ENCODE measurements at regions not wholly inside any gene's neighbourhood (a gene's known extent, or its start where the extent isn't known, plus 50 kb on each side); places are given as distances from the start of the nearest gene placed in this dataset.

DNA sequence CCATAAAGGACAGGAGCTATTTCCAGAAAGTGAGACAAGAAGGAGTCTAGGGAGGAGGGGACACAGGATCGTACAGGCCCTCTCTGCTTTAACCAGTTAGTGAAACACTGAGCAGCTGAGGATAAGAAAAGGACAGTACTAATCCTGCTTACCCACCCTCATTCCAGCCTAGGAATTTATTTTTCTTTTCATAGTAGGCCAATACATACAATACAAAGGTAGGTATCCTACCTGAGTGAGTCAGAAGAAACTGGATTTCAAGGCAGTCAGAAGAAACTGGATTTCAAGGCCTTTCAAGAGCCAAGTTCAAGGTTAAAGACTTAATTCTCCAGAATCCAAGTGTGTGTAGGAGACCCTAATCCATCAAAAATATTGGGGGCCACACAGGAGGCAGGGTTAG is 65.3 kb downstream of the EOMES start:
- Mint-ChIP-seq H3K36me3 (ENCODE audit: low read depth) (no peaks in the 10 kb centered on the region), H3K4me3 (ENCODE audit: unreplicated experiment) (no peak overlapping the region), H3K27me3 (ENCODE audit: low read depth) (no peaks in the 10 kb centered on the region), H3K9me3 (ENCODE audit: low read depth) (no peaks in the 10 kb centered on the region), H3K27ac (ENCODE audit: unreplicated experiment) (no peak overlapping the region), H3K4me1 (ENCODE audit: low read depth) (peaks cover 15% of the 10 kb centered on the region)
- TF ChIP-seq, protein P1, sequence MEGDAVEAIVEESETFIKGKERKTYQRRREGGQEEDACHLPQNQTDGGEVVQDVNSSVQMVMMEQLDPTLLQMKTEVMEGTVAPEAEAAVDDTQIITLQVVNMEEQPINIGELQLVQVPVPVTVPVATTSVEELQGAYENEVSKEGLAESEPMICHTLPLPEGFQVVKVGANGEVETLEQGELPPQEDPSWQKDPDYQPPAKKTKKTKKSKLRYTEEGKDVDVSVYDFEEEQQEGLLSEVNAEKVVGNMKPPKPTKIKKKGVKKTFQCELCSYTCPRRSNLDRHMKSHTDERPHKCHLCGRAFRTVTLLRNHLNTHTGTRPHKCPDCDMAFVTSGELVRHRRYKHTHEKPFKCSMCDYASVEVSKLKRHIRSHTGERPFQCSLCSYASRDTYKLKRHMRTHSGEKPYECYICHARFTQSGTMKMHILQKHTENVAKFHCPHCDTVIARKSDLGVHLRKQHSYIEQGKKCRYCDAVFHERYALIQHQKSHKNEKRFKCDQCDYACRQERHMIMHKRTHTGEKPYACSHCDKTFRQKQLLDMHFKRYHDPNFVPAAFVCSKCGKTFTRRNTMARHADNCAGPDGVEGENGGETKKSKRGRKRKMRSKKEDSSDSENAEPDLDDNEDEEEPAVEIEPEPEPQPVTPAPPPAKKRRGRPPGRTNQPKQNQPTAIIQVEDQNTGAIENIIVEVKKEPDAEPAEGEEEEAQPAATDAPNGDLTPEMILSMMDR (IDR thresholded peaks at IDR 0.05) = no peak
- DNase-seq (ENCODE audit: low spot score) = no peak

DNA sequence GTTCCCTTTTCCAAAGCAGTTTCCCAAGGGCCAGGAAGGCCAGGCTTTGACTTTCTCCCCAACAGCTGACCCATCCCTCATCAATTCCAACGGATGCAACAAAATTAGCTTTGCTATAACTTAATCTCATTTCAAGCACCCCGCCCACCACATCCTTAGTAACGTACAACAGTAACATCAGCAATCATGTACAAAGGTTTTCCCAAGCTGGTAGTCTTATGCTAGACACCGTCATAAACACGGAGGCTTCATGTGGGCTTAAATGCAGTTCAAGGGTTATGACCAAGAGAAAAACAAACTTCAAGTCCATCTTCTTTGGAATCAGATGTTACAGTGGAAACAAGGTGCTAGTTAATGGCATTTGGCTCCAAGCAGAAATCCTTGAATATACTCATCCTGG is 66.6 kb downstream of the EOMES start:
- no peaks in the 10 kb centered on the region for H3K36me3 Mint-ChIP-seq (ENCODE audit: low read depth)
- H3K4me1 Mint-ChIP-seq (ENCODE audit: low read depth) = peaks cover 15% of the 10 kb centered on the region
- no peak overlapping the region for H3K4me3 Mint-ChIP-seq (ENCODE audit: unreplicated experiment)
- H3K27ac Mint-ChIP-seq (ENCODE audit: unreplicated experiment) = no peak overlapping the region
- no peaks in the 10 kb centered on the region for H3K9me3 Mint-ChIP-seq (ENCODE audit: low read depth)
- DNase-seq (ENCODE audit: low spot score) = no peak
- no peaks in the 10 kb centered on the region for H3K27me3 Mint-ChIP-seq (ENCODE audit: low read depth)
- TF ChIP-seq, protein P1 (IDR thresholded peaks at IDR 0.05) = no peak

DNA sequence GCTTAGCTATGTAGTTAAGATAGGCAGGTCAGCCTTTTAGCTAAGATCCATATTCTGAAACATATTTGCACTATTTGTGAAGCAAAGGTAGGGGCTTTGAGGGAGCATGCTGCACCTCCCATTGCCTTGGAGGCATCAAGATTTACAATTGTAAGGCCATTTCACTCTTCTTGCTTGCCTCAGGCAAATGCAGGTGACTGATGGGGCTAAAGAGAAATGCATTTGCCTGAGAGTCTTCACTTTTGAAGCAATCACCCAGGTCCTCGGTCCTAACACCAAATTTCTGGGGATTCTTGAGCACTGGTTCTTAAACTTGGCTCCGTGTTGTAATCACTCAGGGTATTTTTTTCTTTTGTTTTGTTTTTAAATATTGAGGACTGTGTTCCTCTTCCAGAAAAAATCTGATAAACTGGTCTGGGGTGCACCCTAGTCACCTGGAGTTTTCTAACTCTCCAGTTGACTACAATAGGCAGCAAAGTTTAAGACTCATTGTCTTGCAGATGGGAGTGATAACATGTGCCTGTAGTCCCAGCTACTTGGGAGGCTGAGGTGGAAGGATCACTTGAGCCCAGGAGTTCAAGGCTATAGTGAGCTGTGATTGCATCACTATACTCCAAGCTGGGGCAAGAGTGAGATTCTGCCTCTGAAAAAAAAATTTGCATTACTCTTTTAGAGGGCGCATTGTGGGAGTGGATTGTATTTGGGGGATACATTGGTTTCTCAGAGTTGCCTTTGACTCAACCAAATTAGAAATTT is 68.1 kb downstream of the EOMES start:
- TF ChIP-seq, protein P1 (IDR thresholded peaks at IDR 0.05) = no peak
- Mint-ChIP-seq H3K36me3 (ENCODE audit: low read depth) (no peaks in the 10 kb centered on the region), H3K27me3 (ENCODE audit: low read depth) (no peaks in the 10 kb centered on the region), H3K4me3 (ENCODE audit: unreplicated experiment) (no peak overlapping the region), H3K4me1 (ENCODE audit: low read depth) (peaks cover 7% of the 10 kb centered on the region), H3K27ac (ENCODE audit: unreplicated experiment) (no peak overlapping the region), H3K9me3 (ENCODE audit: low read depth) (no peaks in the 10 kb centered on the region)
- DNase-seq (ENCODE audit: low spot score) = no peak

DNA sequence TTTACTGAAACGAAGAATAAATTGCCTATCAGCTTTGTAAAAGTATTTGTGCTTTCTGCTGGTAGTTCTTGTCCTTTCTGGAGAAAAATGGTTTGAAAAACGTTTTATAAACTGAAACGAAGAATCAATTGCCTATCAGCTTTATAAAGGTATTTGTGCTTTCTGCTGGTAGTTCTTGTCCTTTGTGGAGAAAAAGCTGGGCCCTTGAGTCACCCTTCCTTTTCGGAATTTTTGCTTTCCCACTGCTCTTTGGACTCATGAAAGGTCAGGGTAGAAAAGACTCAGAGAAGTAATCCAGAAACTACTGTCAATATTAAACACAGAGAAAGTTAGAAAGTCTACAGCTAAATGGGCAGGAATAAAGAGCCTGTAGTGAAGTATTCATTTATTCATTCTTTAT is 72.8 kb downstream of the EOMES start:
- no peak for DNase-seq (ENCODE audit: low spot score)

DNA sequence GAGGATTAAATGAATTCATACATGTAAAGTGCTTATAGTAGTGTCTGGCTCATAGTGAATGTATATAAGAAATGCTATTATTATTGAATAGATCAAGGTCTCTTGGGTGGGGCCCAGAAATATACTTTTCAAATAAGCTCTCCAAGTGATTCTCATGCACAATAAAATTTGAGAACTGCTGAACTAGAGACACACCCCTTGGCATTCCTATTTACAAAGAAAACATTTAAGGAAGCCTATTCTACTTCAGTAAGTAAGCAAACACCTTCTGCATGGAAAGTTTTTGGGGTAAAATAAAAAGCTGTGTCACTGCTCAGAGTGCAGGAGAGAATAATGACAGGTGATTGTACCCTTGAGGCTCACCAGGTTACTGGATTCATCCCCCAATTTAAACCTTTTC is 75.2 kb downstream of the EOMES start:
- no peaks in the 10 kb centered on the region for H3K27me3 Mint-ChIP-seq (ENCODE audit: low read depth)
- H3K4me1 Mint-ChIP-seq (ENCODE audit: low read depth) = peaks cover 10% of the 10 kb centered on the region
- H3K36me3 Mint-ChIP-seq (ENCODE audit: low read depth) = no peaks in the 10 kb centered on the region
- no peak overlapping the region for H3K4me3 Mint-ChIP-seq (ENCODE audit: unreplicated experiment)
- H3K9me3 Mint-ChIP-seq (ENCODE audit: low read depth) = no peaks in the 10 kb centered on the region
- no peak overlapping the region for H3K27ac Mint-ChIP-seq (ENCODE audit: unreplicated experiment)
- TF ChIP-seq, protein P1 (IDR thresholded peaks at IDR 0.05) = no peak
- no peak for DNase-seq (ENCODE audit: low spot score)

More for the DNA sequence above, 72.8 kb downstream of the EOMES start:
- no peaks in the 10 kb centered on the region for H3K9me3 Mint-ChIP-seq (ENCODE audit: low read depth)
- H3K27me3 Mint-ChIP-seq (ENCODE audit: low read depth) = no peaks in the 10 kb centered on the region
- no peaks in the 10 kb centered on the region for H3K4me1 Mint-ChIP-seq (ENCODE audit: low read depth)
- no peak overlapping the region for H3K4me3 Mint-ChIP-seq (ENCODE audit: unreplicated experiment)
- H3K36me3 Mint-ChIP-seq (ENCODE audit: low read depth) = no peaks in the 10 kb centered on the region
- TF ChIP-seq, protein P1 (IDR thresholded peaks at IDR 0.05) = no peak
- no peak overlapping the region for H3K27ac Mint-ChIP-seq (ENCODE audit: unreplicated experiment)
